CD14-positive monocyte (primary cell): ENCODE measurements at regions not wholly inside any gene's neighbourhood (a gene's known extent, or its start where the extent isn't known, plus 50 kb on each side); places are given as distances from the start of the nearest gene placed in this dataset.

Experiments used
- DNase-seq, 3 donors: peaks; one replicate each; pipeline ENCODE4 v3.0.0-alpha.2; 2011 to 2022
- H2AFZ ChIP-seq: 2 replicates; pipeline ENCODE4 v1.6.0; 2012; ENCODE audit warnings: mild to moderate bottlenecking, low read depth, low read length, inconsistent platforms; ENCODE audit not compliant: insufficient read depth, poor library complexity, severe bottlenecking
- H3K27ac ChIP-seq, 2 donors: 1 replicate in 1 of 2; 2 replicates in 1 of 2; pipeline ENCODE4 v1.5.1; 2012 to 2013; ENCODE audit warnings: low read length in 2 of 2, control low read depth in 1 of 2, inconsistent platforms in 1 of 2, low read depth in 1 of 2, mild to moderate bottlenecking in 1 of 2
- H3K27me3 ChIP-seq, 2 donors: one replicate each; pipeline versions ENCODE4 v1.6.0 to v1.6.1; 2011 to 2013; ENCODE audit warnings: low read length in 2 of 2; ENCODE audit not compliant: control insufficient read depth in 2 of 2, insufficient read depth in 2 of 2
- H3K36me3 ChIP-seq, 2 donors: replicated peaks in 1 of 2; 1 replicate in 1 of 2; 2 replicates in 1 of 2; pipeline versions ENCODE4 v1.5.1 to v1.6.1; 2012 to 2013; ENCODE audit warnings: low read length in 2 of 2, control low read depth in 1 of 2, inconsistent platforms in 1 of 2, mild to moderate bottlenecking in 1 of 2; ENCODE audit not compliant: insufficient read depth in 2 of 2, control insufficient read depth in 1 of 2
- H3K4me1 ChIP-seq, 2 donors: 1 replicate in 1 of 2; 2 replicates in 1 of 2; pipeline versions ENCODE4 v1.5.1 to v1.6.1; 2012 to 2013; ENCODE audit warnings: low read length in 2 of 2, control low read depth in 1 of 2, inconsistent platforms in 1 of 2, mild to moderate bottlenecking in 1 of 2, moderate library complexity in 1 of 2; ENCODE audit not compliant: insufficient read depth in 2 of 2, control insufficient read depth in 1 of 2
- H3K4me2 ChIP-seq: replicated peaks from 2 replicates; pipeline ENCODE3; 2012; ENCODE audit warnings: low read length, moderate library complexity, mild to moderate bottlenecking; ENCODE audit not compliant: poor library complexity, severe bottlenecking; ENCODE audit errors: extremely low read depth
- H3K4me3 ChIP-seq, 3 experiments: fragments of 200-600 bp in 1 of 3; sonication (generic) in 1 of 3; replicated peaks in 1 of 3; 1 replicate in 2 of 3; 2 replicates in 1 of 3; pipeline ENCODE4 v1.5.1; 2011 to 2013; ENCODE audit warnings: low read length in 3 of 3, mild to moderate bottlenecking in 3 of 3, control low read depth in 2 of 3, low read depth in 2 of 3, inconsistent platforms in 1 of 3, moderate library complexity in 1 of 3
- H3K79me2 ChIP-seq: 2 replicates; pipeline ENCODE4 v1.6.0; 2012; ENCODE audit warnings: mild to moderate bottlenecking, control low read depth, inconsistent platforms, low read length, moderate library complexity; ENCODE audit not compliant: insufficient read depth
- H3K9ac ChIP-seq: 2 replicates; pipeline ENCODE4 v1.6.0; 2017; ENCODE audit warnings: low read length, mild to moderate bottlenecking; ENCODE audit not compliant: insufficient read depth, poor library complexity, severe bottlenecking
- H3K9me3 ChIP-seq, 2 donors: replicated peaks in 1 of 2; 1 replicate in 1 of 2; 2 replicates in 1 of 2; pipeline versions ENCODE4 v1.5.1 to v1.6.1; 2012 to 2013; ENCODE audit warnings: low read length in 2 of 2, control low read depth in 1 of 2; ENCODE audit not compliant: control insufficient read depth in 1 of 2, insufficient read depth in 1 of 2
- H4K20me1 ChIP-seq: 2 replicates; pipeline ENCODE4 v1.6.0; 2012; ENCODE audit warnings: mild to moderate bottlenecking, low read length, control low read depth, moderate library complexity; ENCODE audit not compliant: insufficient read depth
- H3K27ac Mint-ChIP-seq, 7 donors: one replicate each; pipeline ENCODE4 v1.8.0; 2020; ENCODE audit warnings: mild to moderate bottlenecking in 7 of 7, mixed read lengths in 7 of 7, moderate library complexity in 6 of 7, inconsistent platforms in 2 of 7
- H3K27me3 Mint-ChIP-seq, 3 donors: one replicate each; pipeline ENCODE4 v1.8.0; 2021 to 2022; ENCODE audit warnings: low read depth in 3 of 3, mild to moderate bottlenecking in 3 of 3, mixed read lengths in 3 of 3, moderate library complexity in 3 of 3, inconsistent platforms in 1 of 3
- H3K36me3 Mint-ChIP-seq, 2 donors: one replicate each; pipeline ENCODE4 v1.8.0; 2020; ENCODE audit warnings: mixed read lengths in 2 of 2, inconsistent platforms in 1 of 2, mild to moderate bottlenecking in 1 of 2
- H3K4me1 Mint-ChIP-seq: one replicate; pipeline ENCODE4 v1.8.0; 2020; ENCODE audit warnings: mild to moderate bottlenecking, mixed read lengths
- H3K4me3 Mint-ChIP-seq, 2 donors: one replicate each; pipeline ENCODE4 v1.8.0; 2020; ENCODE audit warnings: mild to moderate bottlenecking in 2 of 2, mixed read lengths in 2 of 2, moderate library complexity in 1 of 2
- H3K9me3 Mint-ChIP-seq, 7 donors: one replicate each; pipeline ENCODE4 v1.8.0; 2020 to 2022; ENCODE audit warnings: mixed read lengths in 7 of 7, mild to moderate bottlenecking in 6 of 7, moderate library complexity in 6 of 7, inconsistent platforms in 2 of 7
- WGBS: methylation state at CpG from one replicate; pipeline ENCODE4 v1.1.5; 2013; ENCODE audit warnings: missing lambda C conversion rate; ENCODE audit not compliant: insufficient coverage; 5-methylcytosine and 5-hydroxymethylcytosine counted together
- intact Hi-C, 2 donors: fragments of 100-400 bp; cut with micrococcal nuclease; formaldehyde crosslinking; loops; one replicate each; pipeline versions ENCODE4 v1.15.0 to v1.15.1; 2023
- TF ChIP-seq, protein P1 (sequence below): fragments of 200-600 bp; IDR thresholded peaks from one replicate; pipeline ENCODE4 v1.8.0; 2022; ENCODE audit warnings: antibody characterized with exemption, mild to moderate bottlenecking

DNA sequence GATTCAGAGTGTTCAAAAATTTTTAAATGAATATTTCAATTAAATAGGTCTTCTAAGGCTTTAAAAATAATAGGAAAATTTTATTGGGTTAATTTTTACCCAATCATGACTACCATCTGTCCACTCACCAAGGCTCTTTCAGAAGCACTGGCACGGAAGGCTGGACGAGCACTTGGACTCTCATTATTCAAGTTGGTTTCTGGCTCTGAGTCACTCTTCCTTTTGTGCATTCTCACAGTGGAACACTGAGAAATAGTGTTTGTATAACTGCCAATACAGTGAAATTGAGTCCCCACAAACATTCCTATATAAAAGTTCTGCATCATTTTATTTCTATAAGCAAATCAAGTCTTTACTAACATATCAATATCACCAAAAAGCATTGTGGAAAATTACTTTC, 1149.0 kb downstream of the EFNA5 start:
- Histone ChIP-seq H3K9ac (no peak overlapping the region), H2AFZ (no peak overlapping the region), H3K4me2 (no peak overlapping the region), H3K36me3 (no peaks in the 10 kb centered on the region), H3K27ac (no peak overlapping the region), H3K4me3 (no peak overlapping the region), H4K20me1 (no peaks in the 10 kb centered on the region), H3K79me2 (no peaks in the 10 kb centered on the region), H3K4me1 (no peaks in the 10 kb centered on the region), H3K9me3 (no peaks in the 10 kb centered on the region), H3K27me3 (no peaks in the 10 kb centered on the region)
- Mint-ChIP-seq H3K27me3 (no peaks in the 10 kb centered on the region), H3K4me3 (no peak overlapping the region), H3K4me1 (no peaks in the 10 kb centered on the region), H3K9me3 (no peaks in the 10 kb centered on the region), H3K27ac (no peak overlapping the region), H3K36me3 (no peaks in the 10 kb centered on the region)
- WGBS = 60% methylated on average over 1 of the region's 2 CpGs
- TF ChIP-seq, protein P1, sequence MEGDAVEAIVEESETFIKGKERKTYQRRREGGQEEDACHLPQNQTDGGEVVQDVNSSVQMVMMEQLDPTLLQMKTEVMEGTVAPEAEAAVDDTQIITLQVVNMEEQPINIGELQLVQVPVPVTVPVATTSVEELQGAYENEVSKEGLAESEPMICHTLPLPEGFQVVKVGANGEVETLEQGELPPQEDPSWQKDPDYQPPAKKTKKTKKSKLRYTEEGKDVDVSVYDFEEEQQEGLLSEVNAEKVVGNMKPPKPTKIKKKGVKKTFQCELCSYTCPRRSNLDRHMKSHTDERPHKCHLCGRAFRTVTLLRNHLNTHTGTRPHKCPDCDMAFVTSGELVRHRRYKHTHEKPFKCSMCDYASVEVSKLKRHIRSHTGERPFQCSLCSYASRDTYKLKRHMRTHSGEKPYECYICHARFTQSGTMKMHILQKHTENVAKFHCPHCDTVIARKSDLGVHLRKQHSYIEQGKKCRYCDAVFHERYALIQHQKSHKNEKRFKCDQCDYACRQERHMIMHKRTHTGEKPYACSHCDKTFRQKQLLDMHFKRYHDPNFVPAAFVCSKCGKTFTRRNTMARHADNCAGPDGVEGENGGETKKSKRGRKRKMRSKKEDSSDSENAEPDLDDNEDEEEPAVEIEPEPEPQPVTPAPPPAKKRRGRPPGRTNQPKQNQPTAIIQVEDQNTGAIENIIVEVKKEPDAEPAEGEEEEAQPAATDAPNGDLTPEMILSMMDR = no peak
- no peak for DNase-seq
- intact Hi-C loops = no loop called here

DNA sequence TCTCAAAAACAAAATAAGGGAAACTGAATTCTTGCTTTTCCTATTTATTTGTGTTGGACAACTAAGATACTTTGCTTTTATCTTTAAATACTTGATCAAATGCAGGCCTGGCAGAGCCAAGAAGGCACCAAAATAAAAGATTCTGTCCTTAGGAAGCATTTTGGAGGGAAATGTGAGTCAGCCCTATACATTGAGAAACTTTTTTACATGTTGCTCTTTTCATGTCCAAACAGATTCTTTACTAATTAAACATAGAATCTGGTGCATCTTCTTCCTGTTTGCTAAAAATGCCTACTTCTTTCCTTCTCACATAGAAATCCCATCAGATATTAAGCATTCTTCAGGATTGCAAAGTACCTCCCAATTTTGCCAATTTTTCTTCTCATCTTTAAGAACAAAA, 1160.4 kb downstream of the EFNA5 start:
- no peak overlapping the region for H3K4me3 Mint-ChIP-seq
- no peaks in the 10 kb centered on the region for H3K27me3 ChIP-seq
- no peak overlapping the region for H3K4me3 ChIP-seq
- H3K27ac Mint-ChIP-seq = no peak overlapping the region
- H3K79me2 ChIP-seq = no peaks in the 10 kb centered on the region
- H3K27me3 Mint-ChIP-seq = peaks cover 0 to 2% (median 0%) of the 10 kb centered on the region in 3 donors
- H3K36me3 Mint-ChIP-seq = no peaks in the 10 kb centered on the region
- no peaks in the 10 kb centered on the region for H3K36me3 ChIP-seq
- no peak overlapping the region for H3K27ac ChIP-seq
- H2AFZ ChIP-seq = no peak overlapping the region
- H3K4me1 ChIP-seq = no peaks in the 10 kb centered on the region
- no peaks in the 10 kb centered on the region for H4K20me1 ChIP-seq
- peaks cover 0 to 12% (median 0%) of the 10 kb centered on the region in 7 donors for H3K9me3 Mint-ChIP-seq
- H3K4me2 ChIP-seq = no peak overlapping the region
- no peak for DNase-seq
- peaks cover 0 to 4% of the 10 kb centered on the region in 2 donors for H3K9me3 ChIP-seq
- H3K4me1 Mint-ChIP-seq = no peaks in the 10 kb centered on the region
- H3K9ac ChIP-seq = no peak overlapping the region
- intact Hi-C loops = no loop called here
- TF ChIP-seq, protein P1 = no peak
